ENCODE measurements at regions not wholly inside any gene's neighbourhood (a gene's known extent, or its start where the extent isn't known, plus 50 kb on each side); places are given as distances from the start of the nearest gene placed in this dataset.

GRCh38 chr13:26897706-26898550 is 137.3 kb upstream of the GPR12 start:
- TF ChIP-seq CTCF (IDR thresholded peaks at IDR 0.05 in 2 of 3, conservative IDR thresholded peaks at IDR 0.05 in 1 of 3; ENCODE audit: borderline replicate concordance in 1 of 3, insufficient read depth in 1 of 3, low read depth in 2 of 3, low read length in 2 of 3) (no peak), ZNF274 (IDR thresholded peaks at IDR 0.05; ENCODE audit: low read depth, low read length) (no peak), POLR2A (IDR thresholded peaks at IDR 0.05; ENCODE audit: borderline replicate concordance, extremely low read depth, insufficient read depth, insufficient read length) (no peak), SP1 (IDR thresholded peaks at IDR 0.05; ENCODE audit: low read depth) (no peak), EZH2 (IDR thresholded peaks at IDR 0.05) (no peak), ZFX (IDR thresholded peaks at IDR 0.05) (no peak), JUND (IDR thresholded peaks at IDR 0.05) (no peak)
- TF ChIP-seq, protein P1, sequence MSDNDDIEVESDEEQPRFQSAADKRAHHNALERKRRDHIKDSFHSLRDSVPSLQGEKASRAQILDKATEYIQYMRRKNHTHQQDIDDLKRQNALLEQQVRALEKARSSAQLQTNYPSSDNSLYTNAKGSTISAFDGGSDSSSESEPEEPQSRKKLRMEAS (IDR thresholded peaks at IDR 0.05) = no peak
- TF ChIP-seq, protein P2, sequence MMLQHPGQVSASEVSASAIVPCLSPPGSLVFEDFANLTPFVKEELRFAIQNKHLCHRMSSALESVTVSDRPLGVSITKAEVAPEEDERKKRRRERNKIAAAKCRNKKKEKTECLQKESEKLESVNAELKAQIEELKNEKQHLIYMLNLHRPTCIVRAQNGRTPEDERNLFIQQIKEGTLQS (IDR thresholded peaks at IDR 0.05) = no peak
